H1 (cell line): ENCODE measurements at regions not wholly inside any gene's neighbourhood (a gene's known extent, or its start where the extent isn't known, plus 50 kb on each side); places are given as distances from the start of the nearest gene placed in this dataset.

ENCODE experiments used
- ATF3 ChIP-seq: IDR thresholded peaks from 2 replicates; pipeline ENCODE4 v1.6.1; 2011; ENCODE audit warnings: low read depth, mild to moderate bottlenecking, low read length; ENCODE audit not compliant: insufficient read depth
- JUND ChIP-seq: IDR thresholded peaks from 2 replicates; pipeline ENCODE4 v1.6.1; 2011; ENCODE audit warnings: mild to moderate bottlenecking, improper control_type of control experiment, low read length
- PHF8 ChIP-seq: fragments of 200-600 bp; sonication (generic); conservative IDR thresholded peaks from 2 replicates; pipeline ENCODE4 v1.7.1; 2012; ENCODE audit warnings: low read depth, mild to moderate bottlenecking, inconsistent platforms, low read length, moderate library complexity

GRCh38 chr13:89968470-89968869 lies 1379.0 kb upstream of the MIR17HG start (continued):
- no peak for TF ChIP-seq ATF3
- TF ChIP-seq JUND, result no peak
- TF ChIP-seq PHF8, result no peak
